ENCODE measurements at regions not wholly inside any gene's neighbourhood (a gene's known extent, or its start where the extent isn't known, plus 50 kb on each side); places are given as distances from the start of the nearest gene placed in this dataset.
A peak's percentile ranks its signal among the peaks of the same experiment; 100 is the strongest.
"Not testable (repeated sequence)": the region's sequence is repeated elsewhere in the genome, so short reads cannot be mapped to it uniquely, and the experiment has no call there.

DNA sequence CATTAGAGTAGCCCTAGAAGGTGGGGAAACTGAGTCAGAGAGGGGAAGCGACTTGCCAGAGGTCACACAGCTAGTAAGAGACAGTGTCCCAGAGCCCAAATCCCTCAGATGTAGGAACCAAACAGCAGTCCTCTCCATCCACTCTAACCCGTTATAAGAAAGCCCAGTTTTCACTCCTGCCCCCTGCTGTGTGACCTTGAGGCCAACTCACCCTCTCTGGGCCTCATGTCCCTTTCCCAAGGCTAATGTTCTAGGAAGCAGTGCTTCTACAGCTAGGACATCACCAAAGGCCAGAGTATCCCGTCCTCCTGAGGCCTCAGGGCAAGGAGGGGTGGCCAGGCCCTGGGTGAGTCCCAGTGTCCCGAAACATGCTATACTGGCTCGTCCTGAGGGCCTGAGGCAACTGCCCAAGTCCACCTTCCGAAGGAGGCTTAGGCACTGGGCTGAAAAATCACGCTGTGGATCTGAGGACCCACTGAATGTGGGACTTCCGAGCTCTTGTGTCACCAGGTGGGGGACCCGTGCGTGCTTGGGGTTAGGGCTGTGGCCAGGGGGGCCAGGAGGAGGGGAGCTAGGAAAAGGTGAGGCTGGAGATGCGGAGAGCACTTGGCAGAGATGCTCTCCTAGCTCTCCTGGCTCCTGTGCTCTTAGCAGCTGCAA is 109.2 kb upstream of the SLC6A11 start:
- no peak for DNase-seq

DNA sequence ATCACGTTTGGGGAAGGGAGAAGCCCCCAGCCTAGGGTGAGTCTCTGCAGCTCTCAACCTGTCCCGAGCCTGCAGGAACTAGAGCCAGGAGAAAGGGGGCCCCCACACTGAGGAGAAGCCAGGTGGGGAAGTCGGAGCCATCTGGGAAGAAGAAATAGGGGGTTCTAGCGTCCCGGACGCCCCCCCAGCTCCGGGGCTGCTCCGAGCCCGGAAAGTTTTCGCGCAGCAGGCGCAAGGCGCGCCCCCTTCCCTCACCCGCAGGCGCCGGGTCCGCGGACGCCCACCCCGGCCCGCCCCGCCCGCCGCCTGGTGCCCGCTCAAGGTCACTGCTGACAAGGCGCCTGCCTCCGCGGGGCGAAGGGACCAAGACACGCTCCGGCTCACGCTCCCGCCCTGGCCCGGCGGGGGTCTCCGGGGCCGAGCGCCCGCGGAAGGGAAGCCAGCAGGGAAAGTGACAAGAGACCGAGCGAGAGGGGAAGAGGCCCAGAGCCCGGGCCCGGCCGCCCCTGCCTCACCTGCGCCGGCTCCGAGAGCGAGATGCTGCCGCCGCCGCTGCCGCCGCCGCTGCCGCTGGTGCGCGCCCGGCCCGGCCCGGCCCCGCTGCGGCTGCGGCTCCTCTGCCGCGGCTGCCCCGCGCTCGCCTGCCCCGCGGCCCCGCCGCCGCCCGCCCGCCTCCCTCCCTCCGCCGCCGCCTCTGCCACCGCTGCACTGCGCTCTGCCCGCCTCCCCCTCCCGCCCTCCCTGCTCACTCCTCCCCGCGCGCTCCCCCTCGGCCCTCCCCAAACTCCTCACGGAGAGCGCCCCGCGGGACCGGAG is 108.4 kb upstream of the SLC6A11 start:
- DNase-seq = no peak

DNA sequence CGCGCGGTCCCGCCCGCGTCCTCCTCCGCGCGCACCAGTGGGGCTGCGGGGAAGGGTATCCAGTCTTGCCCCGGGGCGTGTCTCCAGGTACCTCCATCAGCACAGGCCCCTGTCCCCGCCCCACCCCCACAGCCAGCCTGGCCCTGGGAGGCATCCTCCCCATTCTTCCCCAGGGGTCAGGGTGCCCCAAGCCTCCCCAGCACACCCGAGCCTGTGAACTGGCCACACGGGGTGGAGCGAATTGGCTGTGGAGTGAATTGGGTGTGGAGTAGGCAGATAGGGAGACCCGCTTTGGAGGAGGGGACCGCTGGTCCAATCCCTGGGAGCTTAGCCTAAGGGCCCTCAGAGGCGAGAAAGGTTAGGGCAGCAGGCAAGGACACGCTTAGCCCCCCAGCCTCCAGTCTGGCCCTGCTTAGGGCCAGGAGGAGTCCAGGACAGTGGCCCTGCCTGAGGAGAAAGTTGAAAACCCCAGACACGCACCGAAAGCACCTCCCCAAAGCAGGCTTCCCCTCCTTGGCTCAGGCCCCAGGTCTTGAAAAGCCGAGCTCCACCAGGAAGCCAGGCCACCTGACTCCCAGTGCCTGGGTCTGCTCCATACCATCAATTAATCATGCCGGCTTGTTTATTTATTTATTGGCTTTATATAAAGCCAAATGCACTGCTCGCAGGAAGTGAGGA is 107.7 kb upstream of the SLC6A11 start:
- no peak for DNase-seq

DNA sequence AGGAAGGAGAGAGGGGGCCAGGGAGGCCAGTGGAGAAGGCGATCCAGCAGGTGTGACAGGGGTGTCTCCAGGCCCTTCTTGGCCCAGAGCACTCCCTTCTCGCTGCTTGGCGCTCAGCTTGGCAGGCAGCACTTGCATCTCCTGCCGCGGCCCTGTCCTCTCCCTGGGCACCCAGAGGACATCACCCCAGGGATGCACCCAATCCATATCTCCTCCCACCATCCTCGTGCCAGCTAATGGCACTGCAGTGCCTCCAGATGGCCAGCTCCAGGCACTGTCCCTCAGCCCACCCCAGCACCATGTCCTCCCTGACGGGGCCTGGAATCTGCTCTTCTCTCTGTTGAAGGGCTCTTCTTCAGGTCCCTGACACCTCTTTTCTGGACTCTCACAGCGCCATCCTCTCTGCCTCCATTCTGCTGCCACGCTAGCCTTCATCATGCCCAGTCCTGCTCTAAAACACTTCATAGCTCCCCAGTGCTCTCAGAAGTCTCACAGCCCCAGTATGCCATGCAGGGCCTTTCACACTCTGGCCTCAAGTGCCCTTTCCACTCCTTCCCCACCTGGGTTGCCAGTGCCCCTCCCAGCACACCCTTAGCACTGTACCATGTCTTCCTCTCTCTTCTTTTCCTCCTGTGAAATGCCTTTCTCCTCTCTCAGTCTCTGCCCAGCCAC is 106.8 kb upstream of the SLC6A11 start:
- no peak for DNase-seq

DNA sequence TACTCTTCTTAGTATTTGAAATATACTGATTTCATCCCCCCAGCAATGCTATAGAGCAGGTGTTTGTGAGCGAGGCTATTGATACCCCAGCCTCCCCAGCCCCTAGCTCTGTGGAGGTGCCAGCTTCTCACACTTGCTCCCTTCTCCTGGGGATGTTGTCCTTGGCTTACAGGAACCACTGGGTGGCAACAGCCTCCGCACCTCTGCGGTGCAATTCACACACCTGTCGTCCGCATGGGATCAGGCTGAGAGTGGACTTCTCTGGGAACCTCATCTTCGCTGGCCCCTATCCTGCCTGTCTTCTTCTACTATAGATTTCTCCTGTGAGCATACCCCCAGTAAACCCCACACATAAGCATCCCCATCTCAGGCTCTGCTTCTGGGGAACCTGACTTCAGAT is 103.9 kb upstream of the SLC6A11 start:
- DNase-seq = no peak

DNA sequence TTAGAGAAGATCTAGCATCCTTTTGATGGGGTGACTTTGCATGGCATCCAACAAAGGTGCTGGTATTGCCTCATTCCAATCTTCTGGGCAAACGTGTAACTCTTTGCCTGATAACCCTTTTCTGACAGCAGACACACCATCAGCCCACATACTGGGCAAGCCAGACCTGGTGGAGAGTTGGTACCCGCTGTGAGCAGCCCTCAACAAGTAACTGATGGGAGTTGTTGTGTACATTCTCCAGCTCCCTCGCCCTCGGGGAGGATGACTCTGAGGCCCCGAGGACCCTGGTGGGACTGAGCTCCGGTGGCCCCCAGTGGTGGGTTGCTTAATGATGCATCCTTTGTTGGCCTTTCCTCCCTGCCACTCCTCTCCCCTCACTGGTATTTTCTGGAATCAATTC is 102.4 kb upstream of the SLC6A11 start:
- DNase-seq = no peak

DNA sequence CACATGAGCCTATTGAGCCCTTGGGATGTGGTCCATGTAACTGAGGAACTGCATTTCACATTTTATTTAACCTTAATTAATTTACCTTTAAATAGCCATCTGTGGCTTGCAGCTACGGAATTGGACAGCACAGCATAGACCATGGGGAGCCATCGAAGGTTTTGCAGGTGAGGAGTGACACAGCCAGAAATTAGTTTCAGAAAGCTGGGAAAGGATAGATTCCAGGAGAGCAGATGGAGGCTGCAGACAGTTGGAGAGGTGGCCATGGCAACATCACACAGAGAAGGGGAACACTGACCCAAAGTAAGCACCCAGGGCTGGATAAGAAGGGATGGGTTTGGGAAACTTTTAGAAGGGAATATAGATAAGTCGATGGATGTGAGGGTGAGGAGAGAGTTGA is 100.1 kb upstream of the SLC6A11 start:
- no peak for DNase-seq

DNA sequence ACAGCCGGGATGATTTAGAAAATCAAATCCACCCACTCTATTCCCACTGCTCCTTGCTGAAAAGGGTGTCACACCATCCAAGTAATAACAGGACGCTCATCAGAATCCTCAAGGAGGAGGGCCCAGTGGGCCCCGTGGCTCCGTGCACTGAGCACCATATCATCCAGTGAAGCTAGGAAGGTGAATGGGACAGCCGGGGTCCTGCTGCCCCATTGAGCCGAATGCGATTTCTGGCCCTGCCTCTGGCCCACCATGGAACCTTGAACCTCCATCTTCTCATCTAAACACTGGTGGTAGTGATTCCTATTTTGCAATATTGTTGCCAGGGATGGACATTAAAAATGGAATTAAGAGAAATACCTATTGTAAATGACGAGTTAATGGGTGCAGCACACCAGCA is 99.1 kb upstream of the SLC6A11 start:
- no peak for DNase-seq

DNA sequence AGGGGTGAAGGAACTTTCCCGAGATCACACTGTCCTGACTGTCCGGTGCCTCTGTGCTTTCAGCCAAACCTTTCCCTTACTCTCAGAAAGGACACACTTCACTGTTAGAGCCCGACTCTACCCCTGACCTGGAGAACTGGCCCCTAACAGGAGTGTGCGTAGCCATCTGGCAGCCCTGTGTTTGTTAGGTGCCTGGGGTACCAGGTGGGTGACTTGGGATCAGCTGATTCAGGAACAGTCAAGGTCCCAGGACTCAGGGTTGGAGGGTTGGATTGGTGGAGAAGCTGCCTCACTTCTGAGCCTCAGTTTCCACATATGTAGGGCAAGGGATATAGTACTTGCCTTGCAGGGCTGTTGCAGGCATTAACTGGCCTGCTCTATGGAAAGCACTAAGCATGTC is 98.3 kb upstream of the SLC6A11 start:
- no peak for DNase-seq

DNA sequence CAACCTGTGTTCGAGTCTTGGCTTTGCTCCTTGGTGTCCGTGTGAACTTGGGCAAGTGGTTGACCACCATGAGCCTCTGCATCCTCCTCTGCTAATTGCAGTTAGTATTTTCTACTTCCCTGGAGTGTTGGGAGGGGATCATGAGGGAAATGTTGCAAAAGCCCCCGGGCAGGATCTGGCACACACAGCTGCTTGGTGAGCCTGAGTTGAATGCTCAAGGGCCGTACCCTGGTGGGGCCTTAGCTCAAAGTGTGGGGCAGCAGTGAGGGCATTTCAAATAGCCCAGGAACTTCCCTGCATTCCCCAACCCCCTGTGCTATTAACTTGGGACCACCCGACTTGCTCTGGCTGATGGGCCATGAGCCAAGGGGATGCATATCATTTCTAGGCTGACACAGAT is 94.9 kb upstream of the SLC6A11 start:
- no peak for DNase-seq

DNA sequence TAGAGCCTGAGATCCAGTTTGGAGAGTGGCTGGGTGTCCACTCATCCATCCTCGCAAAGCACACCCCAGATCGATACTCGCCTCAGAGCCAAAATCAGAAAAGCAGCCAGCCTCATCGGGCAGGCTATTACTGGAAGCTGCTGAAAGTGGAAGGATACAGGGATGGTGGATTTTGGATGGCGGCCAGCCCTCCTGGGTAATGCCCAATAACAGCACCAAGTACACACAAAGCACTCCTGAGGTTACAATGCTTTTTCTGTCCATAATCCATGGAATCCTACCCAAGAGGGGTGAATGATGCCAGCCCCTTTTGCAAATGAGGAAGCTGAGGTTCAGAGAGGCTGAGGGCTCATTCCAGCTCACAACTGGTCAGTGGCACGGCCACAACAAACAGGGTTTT is 93.1 kb upstream of the SLC6A11 start:
- no peak for DNase-seq

DNA sequence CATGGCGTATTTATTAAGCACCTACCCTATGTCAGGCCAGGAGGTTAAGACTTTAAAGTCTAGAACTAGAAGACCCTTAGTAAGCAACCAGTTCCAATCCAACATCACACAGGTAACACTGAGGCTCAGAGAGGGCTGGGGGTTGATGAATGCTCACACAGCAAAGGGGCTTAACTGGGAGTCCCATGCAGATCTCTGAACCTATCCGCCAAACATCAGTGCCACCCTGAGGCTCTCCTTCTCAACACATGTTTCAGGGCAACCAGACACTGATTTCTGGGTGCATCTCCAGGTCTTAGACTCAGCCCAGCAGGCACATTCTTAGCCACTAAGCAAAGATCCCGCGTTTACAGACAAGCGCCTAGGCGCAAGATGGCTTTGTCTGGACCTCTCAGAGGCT is 92.0 kb upstream of the SLC6A11 start:
- DNase-seq = no peak

DNA sequence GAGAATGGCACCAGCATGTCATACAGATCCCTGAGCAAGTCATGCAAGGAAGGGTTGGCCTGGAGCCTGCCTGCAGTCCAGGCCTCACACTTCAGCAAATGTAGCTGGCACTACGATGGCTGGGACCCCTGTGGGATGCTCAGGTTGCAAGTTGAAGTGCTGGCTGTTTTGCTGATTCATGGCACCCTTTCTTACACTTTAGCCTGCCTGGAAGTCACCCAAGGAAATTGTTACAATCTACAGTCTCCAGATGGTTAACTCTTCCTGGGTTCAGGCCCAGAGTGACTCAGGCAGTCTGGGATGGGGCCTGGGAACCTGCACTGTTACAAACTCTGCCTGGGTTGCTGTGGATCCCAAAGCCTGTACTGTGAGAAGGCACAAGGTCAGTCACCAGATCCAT is 91.0 kb upstream of the SLC6A11 start:
- DNase-seq = no peak

DNA sequence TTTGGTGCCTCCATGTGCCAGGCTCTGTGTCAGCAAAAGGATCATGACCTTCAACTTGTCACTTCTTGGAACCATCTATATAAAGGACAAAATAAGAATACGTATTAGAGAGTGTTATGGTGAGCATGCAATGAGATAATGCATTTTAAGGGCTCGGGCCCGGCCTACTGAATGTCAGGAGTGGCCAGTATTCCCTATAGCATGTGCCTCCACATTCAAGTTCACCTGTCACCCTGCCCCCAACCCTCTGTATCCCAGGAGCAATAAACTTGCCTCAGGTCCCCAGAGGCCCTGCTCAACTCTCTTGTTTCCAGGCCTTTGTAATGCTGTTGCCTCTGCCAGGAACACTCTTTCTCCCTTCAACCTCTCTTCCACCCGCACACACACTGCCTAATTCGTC is 90.2 kb upstream of the SLC6A11 start:
- no peak for DNase-seq

DNA sequence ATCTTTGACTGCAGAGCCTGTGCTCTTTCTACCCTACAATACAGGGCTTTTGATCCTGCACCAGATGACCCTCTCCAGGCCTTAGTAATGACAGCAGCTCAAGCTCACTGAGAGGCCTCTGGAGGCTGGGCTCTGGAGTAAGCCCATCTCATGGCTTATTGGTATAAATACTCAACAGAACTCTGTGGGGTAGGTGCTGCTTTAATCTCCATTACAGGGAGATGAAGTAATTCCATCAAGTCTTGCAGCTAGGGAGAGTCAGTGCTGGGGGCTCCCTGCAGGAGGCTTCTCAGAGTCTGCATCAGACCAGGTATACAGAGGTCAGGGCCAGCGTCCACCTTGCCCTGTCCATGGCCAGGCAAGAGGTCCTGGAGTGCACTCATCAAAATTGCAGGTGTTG is 89.2 kb upstream of the SLC6A11 start:
- DNase-seq = no peak

DNA sequence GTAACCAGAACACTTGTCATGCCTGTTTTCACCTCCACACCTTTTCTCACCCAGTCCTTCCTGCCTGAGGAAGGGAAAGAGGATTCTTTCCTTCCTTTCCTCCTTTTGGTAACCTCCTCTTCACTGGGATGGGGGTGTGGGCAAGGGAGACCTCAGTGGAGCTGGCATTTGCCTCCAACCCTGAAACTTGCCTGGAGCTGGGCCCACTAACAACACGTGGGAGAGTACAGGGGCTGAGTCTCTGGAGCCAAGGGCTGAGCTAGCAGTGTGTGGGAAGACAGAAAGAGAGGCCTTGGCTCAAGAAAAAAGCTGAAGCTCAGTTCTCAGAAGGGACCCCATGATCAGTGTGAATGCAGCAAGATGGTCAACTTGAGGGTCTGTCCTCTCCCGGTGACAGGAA is 86.6 kb upstream of the SLC6A11 start:
- DNase-seq = no peak

DNA sequence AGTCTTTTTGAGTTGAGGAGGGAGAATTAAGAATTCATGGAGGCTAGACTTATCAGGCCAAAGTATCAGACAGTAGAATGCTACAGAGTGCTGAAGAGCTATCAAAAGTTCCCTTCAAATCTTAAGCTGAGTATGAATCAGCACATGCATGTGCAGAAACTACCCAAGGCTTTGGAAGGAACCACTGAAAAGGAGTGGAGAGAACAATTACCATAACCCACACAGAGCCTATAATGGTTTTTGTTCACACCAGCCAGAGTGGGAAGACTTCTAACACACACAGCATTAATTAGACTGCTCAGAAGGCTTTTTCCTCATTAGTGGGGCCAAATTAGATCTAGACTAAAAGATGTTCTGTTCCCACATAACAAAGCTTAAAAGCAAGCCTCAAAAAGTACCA is 83.7 kb upstream of the SLC6A11 start:
- DNase-seq = no peak

DNA sequence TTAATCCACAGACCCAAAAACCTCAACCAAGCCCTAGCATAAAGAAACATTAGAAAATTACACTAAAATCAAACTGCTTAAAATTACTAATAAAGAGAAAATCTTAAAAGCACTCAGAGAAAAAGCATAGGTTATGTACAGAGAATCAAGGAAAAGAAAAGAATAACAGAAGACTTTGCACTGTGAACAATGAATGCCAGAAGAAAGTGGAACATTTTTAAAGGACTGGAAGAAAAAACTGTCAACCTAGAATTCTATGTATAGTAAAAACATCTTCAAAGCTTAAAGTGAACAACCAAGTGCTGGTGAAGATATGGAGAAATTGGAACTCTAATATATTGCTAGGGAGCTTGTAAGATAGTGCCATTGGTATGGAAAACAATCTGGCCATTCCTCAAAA is 82.7 kb upstream of the SLC6A11 start:
- no peak for DNase-seq

DNA sequence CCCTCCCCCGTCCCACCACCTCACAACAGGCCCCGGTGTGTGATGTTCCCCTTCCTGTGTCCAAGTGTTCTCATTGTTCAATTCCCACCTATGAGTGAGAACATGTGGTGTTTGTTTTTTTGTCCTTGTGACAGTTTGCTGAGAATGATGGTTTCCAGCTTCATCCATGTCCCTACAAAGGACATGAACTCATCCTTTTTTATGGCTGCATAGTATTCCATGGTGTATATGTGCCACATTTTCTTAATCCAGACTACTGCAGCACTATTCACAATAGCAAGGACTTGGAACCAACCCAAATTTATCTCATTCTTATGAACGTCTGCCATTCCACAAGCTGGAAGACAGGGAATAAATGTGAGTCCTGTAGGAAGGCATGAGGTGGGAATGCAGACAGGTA is 79.6 kb upstream of the SLC6A11 start:
- not testable (repeated sequence) for DNase-seq

DNA sequence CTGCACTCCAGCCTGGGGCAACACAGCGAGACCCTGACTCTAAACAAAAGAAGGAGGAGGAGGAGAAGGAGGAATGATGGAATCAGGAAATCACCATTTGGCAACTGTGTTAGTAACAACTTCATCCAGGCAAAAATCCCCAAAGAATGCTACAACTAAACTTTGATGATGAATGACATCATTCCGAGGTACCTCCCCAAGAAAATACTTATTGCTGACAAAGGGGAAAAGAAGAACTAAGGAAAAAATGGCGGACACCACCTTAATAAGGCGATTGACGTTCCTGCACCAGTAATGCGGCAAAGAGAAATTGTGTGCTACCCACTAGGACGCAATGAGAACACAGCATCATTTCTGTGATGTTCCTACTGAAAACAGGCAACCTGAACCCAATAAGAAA is 78.2 kb upstream of the SLC6A11 start:
- DNase-seq = no peak

DNA sequence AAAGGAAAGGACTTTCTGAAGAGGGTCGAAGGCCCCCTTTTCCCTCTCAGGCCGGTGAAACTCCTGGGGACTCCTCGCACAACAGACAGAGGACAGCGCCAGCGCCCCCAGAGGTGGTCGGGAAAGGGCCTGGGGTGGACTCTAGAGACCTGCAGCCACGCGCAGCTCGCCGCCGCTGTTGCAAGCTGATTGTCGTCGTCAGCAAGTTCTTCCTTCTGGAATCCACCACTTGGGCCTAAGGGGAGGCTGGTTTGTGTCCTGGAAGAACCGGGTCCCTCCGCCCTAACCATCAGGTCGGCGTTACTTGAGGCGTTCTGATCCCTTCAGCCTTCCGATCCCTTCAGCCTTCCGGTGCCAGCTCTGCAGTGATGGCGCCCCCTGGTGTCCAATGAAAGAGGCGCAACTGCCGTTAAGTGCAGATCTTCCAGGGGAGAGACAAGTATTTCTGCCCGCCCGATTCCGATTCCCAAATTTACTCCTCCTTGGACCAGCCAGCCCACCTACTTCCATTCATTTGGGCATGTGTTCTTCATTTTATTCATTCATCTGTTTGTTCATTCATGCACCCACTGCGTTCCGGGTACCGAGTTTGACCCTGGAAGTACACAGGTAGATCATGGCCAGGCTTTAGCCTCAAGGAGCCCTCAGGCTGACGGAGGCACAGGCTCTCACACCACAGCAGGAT is 77.2 kb upstream of the SLC6A11 start:
- peak; percentile 78 to 83 for DNase-seq

DNA sequence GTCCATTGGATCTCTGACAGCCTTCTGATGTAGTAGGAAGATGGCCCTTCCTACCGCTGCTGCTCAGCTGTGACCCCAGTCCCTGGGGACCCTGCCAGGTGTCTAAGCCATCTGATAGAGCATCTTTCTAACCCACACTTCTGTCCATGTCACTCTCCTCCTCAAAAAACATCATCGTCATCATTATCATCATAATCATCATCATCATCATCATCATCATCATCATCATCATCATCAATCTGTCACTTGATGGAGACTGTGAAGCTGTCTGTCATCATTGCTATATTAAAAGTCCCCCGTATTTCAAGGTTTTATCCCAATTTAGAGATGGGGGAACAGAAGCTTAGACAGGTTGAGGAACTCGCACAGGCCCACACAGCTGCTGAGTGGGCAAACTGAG is 75.1 kb upstream of the SLC6A11 start:
- no peak for DNase-seq
